HG02870 (cell line): ENCODE measurements at regions not wholly inside any gene's neighbourhood (a gene's known extent, or its start where the extent isn't known, plus 50 kb on each side); places are given as distances from the start of the nearest gene placed in this dataset.
A peak's percentile ranks its signal among the peaks of the same experiment; 100 is the strongest.

Experiments
- ATAC-seq: cut with Tn5 transposase; IDR thresholded peaks from one replicate; pipeline ENCODE4 v1.9.1; 2021; ENCODE audit warnings: mild to moderate bottlenecking, moderate library complexity; ENCODE audit not compliant: unreplicated experiment

GRCh38 chr9:107874591-107875369 lies 385.2 kb upstream of the KLF4 start:
- peak; percentile 64 for ATAC-seq

- ATAC-seq = peak; percentile 50
Measured at GRCh38 chr9:107874137-107874536, 384.6 kb upstream of the KLF4 start.

GRCh38 chr9:107872457-107873192 lies 383.1 kb upstream of the KLF4 start:
- ATAC-seq = no peak

GRCh38 chr9:107870927-107871680 lies 381.5 kb upstream of the KLF4 start:
- ATAC-seq = no peak

GRCh38 chr9:107870221-107870620 lies 380.7 kb upstream of the KLF4 start:
- no peak for ATAC-seq

- ATAC-seq = no peak
Measured at GRCh38 chr9:107869111-107869510, 379.5 kb upstream of the KLF4 start.

GRCh38 chr9:107868186-107868585 lies 378.6 kb upstream of the KLF4 start:
- no peak for ATAC-seq

- ATAC-seq = no peak
Measured at GRCh38 chr9:107867738-107868137, 378.2 kb upstream of the KLF4 start.

GRCh38 chr9:107866711-107867311 lies 377.2 kb upstream of the KLF4 start:
- no peak for ATAC-seq

GRCh38 chr9:107863396-107863795 lies 373.8 kb upstream of the KLF4 start:
- no peak for ATAC-seq

GRCh38 chr9:107862881-107863280 lies 373.3 kb upstream of the KLF4 start:
- no peak for ATAC-seq

- ATAC-seq = no peak
Measured at GRCh38 chr9:107862323-107862722, 372.8 kb upstream of the KLF4 start.

- no peak for ATAC-seq
Measured at GRCh38 chr9:107861075-107861474, 371.5 kb upstream of the KLF4 start.

GRCh38 chr9:107858260-107858659 lies 368.7 kb upstream of the KLF4 start:
- no peak for ATAC-seq

- no peak for ATAC-seq
Measured at GRCh38 chr9:107856633-107857032, 367.1 kb upstream of the KLF4 start.

GRCh38 chr9:107855164-107855563 lies 365.6 kb upstream of the KLF4 start:
- ATAC-seq = no peak

- ATAC-seq = no peak
Measured at GRCh38 chr9:107853461-107853860, 363.9 kb upstream of the KLF4 start.

GRCh38 chr9:107852891-107853290 lies 363.3 kb upstream of the KLF4 start:
- ATAC-seq = no peak

- ATAC-seq = no peak
Measured at GRCh38 chr9:107850653-107851052, 361.1 kb upstream of the KLF4 start.

GRCh38 chr9:107847978-107848964 lies 358.7 kb upstream of the KLF4 start:
- ATAC-seq = no peak
